ENCODE measurements at regions not wholly inside any gene's neighbourhood (a gene's known extent, or its start where the extent isn't known, plus 50 kb on each side); places are given as distances from the start of the nearest gene placed in this dataset.

DNA sequence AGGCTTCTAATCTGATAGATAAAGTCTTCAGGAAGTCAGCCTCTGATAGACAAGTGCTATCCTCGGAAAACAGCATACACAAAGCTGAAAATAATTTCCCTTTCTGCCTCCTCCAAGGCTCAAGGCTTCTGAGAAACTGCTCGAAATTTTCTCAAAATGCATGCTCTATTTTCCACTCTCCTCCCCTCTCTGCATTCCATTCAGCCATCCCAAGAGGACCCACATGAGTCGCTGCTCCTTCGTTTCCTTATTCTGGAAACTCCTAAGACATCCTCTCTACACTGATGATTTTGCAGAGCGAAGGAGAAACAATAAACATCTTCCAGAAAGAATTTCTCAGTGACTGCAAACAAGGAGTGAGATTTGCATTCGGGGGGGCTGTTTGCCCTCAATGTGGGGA lies 92.2 kb upstream of the SFSWAP start:
- 57 to 60% methylated on average over 6 of the region's 6 CpGs for WGBS, 2 donors

DNA sequence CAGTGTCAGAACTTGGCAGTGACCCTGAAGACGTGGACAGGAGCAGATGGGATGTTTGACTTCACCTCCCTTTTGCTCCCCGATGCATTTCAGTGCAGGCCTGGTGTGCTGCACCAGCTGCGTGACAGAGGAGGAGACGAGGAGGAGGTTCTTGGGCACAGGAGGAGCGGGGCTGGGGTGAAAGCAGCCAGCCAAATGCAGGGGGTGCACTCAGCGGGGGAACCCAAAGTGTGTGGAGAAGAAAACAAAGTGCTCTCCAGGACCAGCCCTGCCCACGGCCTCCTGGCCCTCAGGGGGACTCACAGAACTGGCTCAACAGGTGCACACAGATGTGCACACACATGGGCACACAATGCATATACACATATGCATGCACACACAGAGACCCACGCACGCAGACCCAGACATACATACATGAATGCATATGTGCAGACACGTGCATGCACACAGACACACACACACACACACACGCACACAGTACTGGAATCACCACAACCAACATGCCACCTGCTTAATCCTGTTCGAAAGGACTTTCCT lies 91.7 kb upstream of the SFSWAP start:
- 51 to 53% methylated on average over 12 of the region's 12 CpGs for WGBS, 2 donors
- no peak for DNase-seq (ENCODE audit: low spot score in 2 of 2)
- intact Hi-C loops (cut with DNase I; ENCODE audit: low total_unique reads), result no loop called here
- no peak for TF ChIP-seq POLR2A (IDR thresholded peaks at IDR 0.05)
- TF ChIP-seq, protein P1, sequence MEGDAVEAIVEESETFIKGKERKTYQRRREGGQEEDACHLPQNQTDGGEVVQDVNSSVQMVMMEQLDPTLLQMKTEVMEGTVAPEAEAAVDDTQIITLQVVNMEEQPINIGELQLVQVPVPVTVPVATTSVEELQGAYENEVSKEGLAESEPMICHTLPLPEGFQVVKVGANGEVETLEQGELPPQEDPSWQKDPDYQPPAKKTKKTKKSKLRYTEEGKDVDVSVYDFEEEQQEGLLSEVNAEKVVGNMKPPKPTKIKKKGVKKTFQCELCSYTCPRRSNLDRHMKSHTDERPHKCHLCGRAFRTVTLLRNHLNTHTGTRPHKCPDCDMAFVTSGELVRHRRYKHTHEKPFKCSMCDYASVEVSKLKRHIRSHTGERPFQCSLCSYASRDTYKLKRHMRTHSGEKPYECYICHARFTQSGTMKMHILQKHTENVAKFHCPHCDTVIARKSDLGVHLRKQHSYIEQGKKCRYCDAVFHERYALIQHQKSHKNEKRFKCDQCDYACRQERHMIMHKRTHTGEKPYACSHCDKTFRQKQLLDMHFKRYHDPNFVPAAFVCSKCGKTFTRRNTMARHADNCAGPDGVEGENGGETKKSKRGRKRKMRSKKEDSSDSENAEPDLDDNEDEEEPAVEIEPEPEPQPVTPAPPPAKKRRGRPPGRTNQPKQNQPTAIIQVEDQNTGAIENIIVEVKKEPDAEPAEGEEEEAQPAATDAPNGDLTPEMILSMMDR (IDR thresholded peaks at IDR 0.05), result no peak
- H3K4me3 ChIP-seq (ENCODE audit: low read depth, poor library complexity, severe bottlenecking), result no peak overlapping the region

More for the DNA sequence above, 92.2 kb upstream of the SFSWAP start:
- TF ChIP-seq POLR2A (IDR thresholded peaks at IDR 0.05), result no peak
- TF ChIP-seq, protein P1 (IDR thresholded peaks at IDR 0.05), result no peak
- no peak for DNase-seq (ENCODE audit: low spot score in 2 of 2)
- intact Hi-C loops (cut with DNase I; ENCODE audit: low total_unique reads), result no loop called here
- no peak overlapping the region for H3K4me3 ChIP-seq (ENCODE audit: low read depth, poor library complexity, severe bottlenecking)

DNA sequence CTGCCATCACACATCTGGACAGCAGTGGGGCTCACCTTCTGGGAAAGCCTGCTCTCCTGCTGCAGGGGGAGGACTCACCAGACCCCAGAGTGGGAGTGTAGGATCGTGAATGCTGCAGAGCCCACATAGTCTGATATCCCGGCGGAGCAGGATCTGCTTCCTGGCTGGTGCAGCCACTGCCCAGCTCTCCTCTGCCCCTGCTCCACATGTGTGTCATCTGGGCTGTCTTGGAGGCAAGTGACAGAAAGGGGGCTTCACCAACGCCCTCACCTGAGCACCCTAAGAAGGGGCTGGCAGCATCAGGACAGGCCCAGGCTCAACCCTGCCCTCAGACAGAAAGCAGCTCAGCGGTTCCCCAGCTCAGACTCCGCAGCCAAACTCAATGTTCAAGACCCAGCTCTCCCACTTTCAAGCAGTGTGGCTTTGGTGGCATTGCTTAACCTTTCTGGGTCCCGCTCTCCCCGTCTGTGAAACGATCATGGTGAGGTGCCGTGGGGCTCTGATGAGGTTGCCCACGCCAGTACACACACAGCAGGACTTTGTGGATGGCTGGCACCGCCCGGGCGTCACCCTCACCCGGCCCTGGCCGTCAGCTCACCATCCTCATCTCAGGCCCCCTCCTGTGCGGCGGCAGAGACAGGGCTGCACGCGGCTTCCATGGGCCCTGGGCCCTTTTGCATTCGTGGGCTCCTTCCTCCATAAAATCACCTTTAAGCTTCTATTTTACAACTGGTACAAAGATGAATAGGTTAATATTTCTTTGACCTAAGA lies 91.0 kb upstream of the SFSWAP start:
- TF ChIP-seq POLR2A (IDR thresholded peaks at IDR 0.05), result no peak
- TF ChIP-seq, protein P1 (IDR thresholded peaks at IDR 0.05), result no peak
- no peak overlapping the region for H3K4me3 ChIP-seq (ENCODE audit: low read depth, poor library complexity, severe bottlenecking)
- 85 to 86% methylated on average over 18 to 20 of the region's 21 CpGs for WGBS, 2 donors
- intact Hi-C loops (cut with DNase I; ENCODE audit: low total_unique reads), result no loop called here
- DNase-seq (ENCODE audit: low spot score in 2 of 2), result no peak

DNA sequence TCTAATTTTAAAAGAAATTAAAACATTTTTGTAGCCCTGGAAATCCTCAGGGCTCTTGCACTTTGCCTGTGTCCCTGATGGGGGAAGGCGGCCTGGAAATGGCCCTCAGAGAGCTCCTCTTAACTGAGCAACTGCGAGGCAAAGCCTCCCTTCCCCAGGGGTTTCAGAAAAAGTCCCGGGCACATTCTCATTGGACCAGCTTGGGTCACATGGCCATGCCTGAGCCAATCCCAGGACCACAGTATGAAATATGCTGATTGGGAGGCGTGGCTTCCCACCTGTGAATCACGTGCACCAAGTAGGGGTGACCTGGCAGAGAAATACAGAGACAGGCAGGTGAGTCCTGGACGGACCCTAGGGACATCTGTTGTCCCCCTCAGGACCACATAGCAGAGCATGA lies 90.4 kb upstream of the SFSWAP start:
- H3K4me3 ChIP-seq (ENCODE audit: low read depth, poor library complexity, severe bottlenecking), result no peak overlapping the region
- intact Hi-C loops (cut with DNase I; ENCODE audit: low total_unique reads), result no loop called here
- WGBS, 2 donors, result 70 to 74% methylated on average over 6 of the region's 6 CpGs
- DNase-seq (ENCODE audit: low spot score in 2 of 2), result no peak
- TF ChIP-seq POLR2A (IDR thresholded peaks at IDR 0.05), result no peak
- TF ChIP-seq, protein P1 (IDR thresholded peaks at IDR 0.05), result no peak

DNA sequence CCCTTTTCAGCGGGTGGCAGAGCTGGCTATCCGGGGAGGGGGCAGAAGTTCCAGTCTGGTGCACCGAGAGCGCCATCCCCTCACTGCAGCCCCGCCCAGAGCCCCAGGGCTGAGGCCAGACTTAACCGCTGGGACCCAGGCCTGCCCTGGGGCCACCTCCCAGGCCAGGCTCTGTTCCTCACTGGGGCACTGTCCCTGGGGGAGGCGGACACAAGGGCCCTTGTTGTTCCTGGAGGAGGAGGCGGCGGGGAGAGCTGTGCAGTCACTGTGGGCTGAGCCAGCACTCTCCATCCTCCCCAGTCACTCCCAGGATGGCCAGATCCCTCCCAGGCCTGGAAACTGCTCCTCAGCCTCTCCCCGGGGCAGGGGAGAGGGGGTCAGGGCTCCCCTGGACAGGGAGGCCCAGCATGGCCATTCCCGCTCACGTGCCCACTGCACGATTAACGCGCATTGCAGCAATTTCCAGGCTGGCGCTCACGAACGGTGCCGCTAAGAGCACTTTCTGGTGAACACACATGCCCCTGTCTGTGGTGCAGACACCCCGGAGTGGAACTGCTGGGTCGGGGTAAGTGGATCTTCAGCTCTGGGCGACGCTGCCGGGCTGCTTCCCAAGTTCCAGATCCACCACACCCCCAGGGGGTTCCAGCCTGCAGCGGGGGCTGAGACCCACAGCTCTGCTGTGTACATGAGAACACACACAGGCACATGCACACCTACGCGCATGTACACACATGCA lies 89.8 kb upstream of the SFSWAP start:
- 67 to 69% methylated on average over 23 of the region's 27 CpGs for WGBS, 2 donors
- no peak for DNase-seq (ENCODE audit: low spot score in 2 of 2)
- H3K4me3 ChIP-seq (ENCODE audit: low read depth, poor library complexity, severe bottlenecking), result no peak overlapping the region
- intact Hi-C loops (cut with DNase I; ENCODE audit: low total_unique reads), result no loop called here
- TF ChIP-seq, protein P1 (IDR thresholded peaks at IDR 0.05), result no peak
- no peak for TF ChIP-seq POLR2A (IDR thresholded peaks at IDR 0.05)

All from lower leg skin (tissue), 4 donors.